ENCODE measurements at regions not wholly inside any gene's neighbourhood (a gene's known extent, or its start where the extent isn't known, plus 50 kb on each side); places are given as distances from the start of the nearest gene placed in this dataset.

DNA sequence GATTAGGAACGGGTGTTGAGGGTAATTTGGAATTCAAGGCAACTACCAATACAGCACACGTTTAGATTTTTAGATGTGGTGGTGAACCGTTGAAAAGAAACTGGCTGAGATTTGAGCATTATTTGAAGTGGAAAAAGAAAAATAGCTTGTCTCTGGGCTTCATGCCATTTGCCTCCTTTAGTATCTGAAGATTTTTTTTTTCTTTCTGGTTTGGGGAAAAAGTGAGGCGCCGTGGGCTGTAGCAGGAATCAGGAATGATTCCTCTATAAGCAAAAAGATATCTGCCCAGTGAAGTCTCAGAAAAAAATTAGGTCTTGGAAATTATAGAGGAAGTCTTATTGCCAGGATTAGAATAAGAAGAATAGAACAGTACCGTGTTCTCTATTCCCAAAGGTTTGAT lies 88.5 kb downstream of the RPS12 start:
- no peak overlapping the region for H3K27ac ChIP-seq
- WGBS: 51% methylated on average over 6 of the region's 6 CpGs
- no peaks in the 10 kb centered on the region for H3K36me3 ChIP-seq
- H3K9me3 ChIP-seq: no peaks in the 10 kb centered on the region
- H3K27me3 ChIP-seq (replicated peaks; ENCODE audit: insufficient read depth): no peaks in the 10 kb centered on the region
- intact Hi-C loops (cut with DNase I): no loop called here
- H3K4me1 ChIP-seq (replicated peaks): no peaks in the 10 kb centered on the region
- no peak for DNase-seq (ENCODE audit: low spot score)
- no peak for TF ChIP-seq POLR2AphosphoS5 (IDR thresholded peaks at IDR 0.05)
- no peak for TF ChIP-seq POLR2A (IDR thresholded peaks at IDR 0.05)
- TF ChIP-seq CTCF (IDR thresholded peaks at IDR 0.05): no peak
- no peak overlapping the region for H3K4me3 ChIP-seq

GRCh38 chr6:132907231-132907630 lies 92.9 kb downstream of the RPS12 start:
- DNase-seq (ENCODE audit: low spot score): no peak
- H3K27me3 ChIP-seq (replicated peaks; ENCODE audit: insufficient read depth): no peaks in the 10 kb centered on the region
- H3K9me3 ChIP-seq: no peaks in the 10 kb centered on the region
- H3K4me1 ChIP-seq (replicated peaks): no peaks in the 10 kb centered on the region
- intact Hi-C loops (cut with DNase I): no loop called here
- WGBS: 91% methylated on average over 1 of the region's 1 CpG
- H3K4me3 ChIP-seq: no peak overlapping the region
- H3K36me3 ChIP-seq: no peaks in the 10 kb centered on the region
- no peak for TF ChIP-seq CTCF (IDR thresholded peaks at IDR 0.05)
- no peak for TF ChIP-seq POLR2AphosphoS5 (IDR thresholded peaks at IDR 0.05)
- TF ChIP-seq POLR2A (IDR thresholded peaks at IDR 0.05): no peak
- no peak overlapping the region for H3K27ac ChIP-seq

DNA sequence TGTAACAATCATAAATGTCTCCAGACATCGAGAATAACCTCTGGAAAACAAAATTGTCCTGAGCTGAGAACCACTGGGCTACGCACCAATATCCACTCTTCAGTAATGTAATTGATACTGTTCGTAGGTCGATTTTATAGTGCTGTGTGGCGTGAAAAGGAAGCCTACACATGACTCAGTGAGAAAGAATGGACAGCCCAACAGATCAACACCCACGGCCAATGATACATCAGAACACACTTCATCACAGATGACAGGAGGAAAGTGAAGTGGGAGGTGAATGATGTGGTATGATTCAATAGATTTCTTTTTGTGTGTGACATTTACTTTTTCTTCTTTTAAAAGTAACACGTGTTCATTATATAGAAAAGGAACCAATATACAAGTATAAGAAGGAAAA lies 93.5 kb downstream of the RPS12 start:
- TF ChIP-seq POLR2A (IDR thresholded peaks at IDR 0.05) (no peak), CTCF (IDR thresholded peaks at IDR 0.05) (no peak), POLR2AphosphoS5 (IDR thresholded peaks at IDR 0.05) (no peak)
- Histone ChIP-seq H3K9me3 (no peaks in the 10 kb centered on the region), H3K4me3 (no peak overlapping the region), H3K27ac (no peak overlapping the region), H3K27me3 (replicated peaks; ENCODE audit: insufficient read depth) (no peaks in the 10 kb centered on the region), H3K4me1 (replicated peaks) (no peaks in the 10 kb centered on the region), H3K36me3 (no peaks in the 10 kb centered on the region)
- 87% methylated on average over 7 of the region's 7 CpGs for WGBS
- intact Hi-C loops (cut with DNase I): no loop called here
- DNase-seq (ENCODE audit: low spot score): no peak

GRCh38 chr6:132909742-132910141 lies 95.4 kb downstream of the RPS12 start:
- WGBS: 68% methylated on average over 1 of the region's 1 CpG
- DNase-seq (ENCODE audit: low spot score): no peak
- intact Hi-C loops (cut with DNase I): no loop called here
- Histone ChIP-seq H3K27me3 (replicated peaks; ENCODE audit: insufficient read depth) (no peaks in the 10 kb centered on the region), H3K4me3 (no peak overlapping the region), H3K4me1 (replicated peaks) (no peaks in the 10 kb centered on the region), H3K36me3 (no peaks in the 10 kb centered on the region), H3K27ac (no peak overlapping the region), H3K9me3 (no peaks in the 10 kb centered on the region)
- no peak for TF ChIP-seq POLR2AphosphoS5 (IDR thresholded peaks at IDR 0.05)
- TF ChIP-seq CTCF (IDR thresholded peaks at IDR 0.05): no peak
- no peak for TF ChIP-seq POLR2A (IDR thresholded peaks at IDR 0.05)

GRCh38 chr6:132910759-132911158 lies 96.4 kb downstream of the RPS12 start:
- Histone ChIP-seq H3K27ac (no peak overlapping the region), H3K4me3 (no peak overlapping the region), H3K27me3 (replicated peaks; ENCODE audit: insufficient read depth) (no peaks in the 10 kb centered on the region), H3K36me3 (no peaks in the 10 kb centered on the region), H3K9me3 (no peaks in the 10 kb centered on the region), H3K4me1 (replicated peaks) (no peaks in the 10 kb centered on the region)
- TF ChIP-seq POLR2A (IDR thresholded peaks at IDR 0.05) (no peak), POLR2AphosphoS5 (IDR thresholded peaks at IDR 0.05) (no peak), CTCF (IDR thresholded peaks at IDR 0.05) (no peak)
- intact Hi-C loops (cut with DNase I): no loop called here
- no peak for DNase-seq (ENCODE audit: low spot score)
- WGBS: 54% methylated on average over 2 of the region's 2 CpGs

Data from prostate gland (tissue), 2 donors.